ENCODE measurements at regions not wholly inside any gene's neighbourhood (a gene's known extent, or its start where the extent isn't known, plus 50 kb on each side); places are given as distances from the start of the nearest gene placed in this dataset.

GRCh38 chr21:16584756-16585155, 855.0 kb downstream of the USP25 start:
- DNase-seq (no peak), ATAC-seq (no peak)
- no peaks in the 10 kb centered on the region for H3K4me1 Mint-ChIP-seq
- H3K27me3 Mint-ChIP-seq = no peaks in the 10 kb centered on the region
- H3K36me3 Mint-ChIP-seq (ENCODE audit: low read depth) = no peaks in the 10 kb centered on the region
- H3K27ac Mint-ChIP-seq = no peak overlapping the region
- H3K9me3 ChIP-seq (ENCODE audit: control insufficient read depth, low read length, poor library complexity, severe bottlenecking) = no peaks in the 10 kb centered on the region
- no peak overlapping the region for H3K4me3 Mint-ChIP-seq

DNA sequence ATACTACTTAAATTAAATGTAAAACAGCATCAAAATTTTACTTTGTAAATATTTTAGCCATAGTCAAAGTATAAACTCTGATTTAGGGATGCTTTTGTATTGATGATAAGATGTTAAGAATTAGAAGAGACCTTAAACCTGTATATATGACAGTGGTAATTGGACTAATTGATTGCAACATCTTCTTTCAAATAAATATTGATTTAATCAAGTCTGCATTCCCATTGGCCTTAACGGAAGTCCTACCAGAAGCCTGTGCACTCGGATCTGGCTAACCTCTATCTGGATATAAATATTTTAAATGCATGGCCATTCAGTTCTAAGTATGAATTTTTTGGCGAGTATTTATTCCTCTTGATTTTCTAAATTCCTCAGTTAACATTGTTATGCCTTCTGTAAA, 856.1 kb downstream of the USP25 start:
- no peak overlapping the region for H3K4me3 Mint-ChIP-seq
- H3K36me3 Mint-ChIP-seq (ENCODE audit: low read depth) = no peaks in the 10 kb centered on the region
- DNase-seq (no peak), ATAC-seq (no peak)
- no peaks in the 10 kb centered on the region for H3K9me3 ChIP-seq (ENCODE audit: control insufficient read depth, low read length, poor library complexity, severe bottlenecking)
- H3K4me1 Mint-ChIP-seq = no peaks in the 10 kb centered on the region
- no peak overlapping the region for H3K27ac Mint-ChIP-seq
- H3K27me3 Mint-ChIP-seq = no peaks in the 10 kb centered on the region

GRCh38 chr21:16587141-16587581, 857.4 kb downstream of the USP25 start:
- Mint-ChIP-seq H3K27me3 (no peaks in the 10 kb centered on the region), H3K27ac (no peak overlapping the region), H3K4me1 (no peaks in the 10 kb centered on the region), H3K36me3 (ENCODE audit: low read depth) (no peaks in the 10 kb centered on the region), H3K4me3 (no peak overlapping the region)
- no peak for ATAC-seq
- no peak for DNase-seq
- H3K9me3 ChIP-seq (ENCODE audit: control insufficient read depth, low read length, poor library complexity, severe bottlenecking) = no peaks in the 10 kb centered on the region

DNA sequence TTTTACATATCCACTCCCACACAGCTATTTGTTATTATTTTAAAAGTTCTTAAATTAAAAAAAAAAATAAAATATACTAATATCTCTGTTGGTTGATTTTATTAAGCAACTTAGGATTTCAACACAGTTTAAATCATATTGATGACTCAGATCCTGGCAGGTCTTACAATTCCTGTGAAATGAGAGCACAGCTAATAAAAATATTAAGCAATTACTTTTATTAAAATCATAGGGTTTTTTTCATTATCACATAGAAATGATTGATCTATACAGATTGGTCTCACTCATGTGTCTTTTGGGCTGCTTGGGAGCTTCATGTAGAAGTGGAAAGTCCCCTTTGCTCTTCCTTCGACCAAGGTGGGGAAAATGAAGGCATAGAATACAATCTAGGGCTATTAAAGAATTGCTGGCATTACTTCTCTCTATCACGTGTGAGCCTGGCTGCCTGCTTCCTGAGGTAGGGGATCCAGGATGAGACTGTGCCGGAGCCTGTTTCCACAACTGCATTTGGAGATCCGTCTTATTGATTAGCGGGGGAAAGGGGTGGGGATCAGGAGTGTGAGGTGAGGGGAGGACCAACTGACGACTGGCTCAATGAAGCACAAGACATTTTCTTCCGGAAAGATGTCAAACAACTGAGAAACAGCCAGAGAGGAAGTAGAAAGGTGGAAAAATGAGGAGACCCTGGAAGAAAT, 858.0 kb downstream of the USP25 start:
- Mint-ChIP-seq H3K27me3 (no peaks in the 10 kb centered on the region), H3K27ac (no peak overlapping the region), H3K36me3 (ENCODE audit: low read depth) (no peaks in the 10 kb centered on the region), H3K4me1 (no peaks in the 10 kb centered on the region), H3K4me3 (no peak overlapping the region)
- ATAC-seq (no peak), DNase-seq (no peak)
- no peaks in the 10 kb centered on the region for H3K9me3 ChIP-seq (ENCODE audit: control insufficient read depth, low read length, poor library complexity, severe bottlenecking)

DNA sequence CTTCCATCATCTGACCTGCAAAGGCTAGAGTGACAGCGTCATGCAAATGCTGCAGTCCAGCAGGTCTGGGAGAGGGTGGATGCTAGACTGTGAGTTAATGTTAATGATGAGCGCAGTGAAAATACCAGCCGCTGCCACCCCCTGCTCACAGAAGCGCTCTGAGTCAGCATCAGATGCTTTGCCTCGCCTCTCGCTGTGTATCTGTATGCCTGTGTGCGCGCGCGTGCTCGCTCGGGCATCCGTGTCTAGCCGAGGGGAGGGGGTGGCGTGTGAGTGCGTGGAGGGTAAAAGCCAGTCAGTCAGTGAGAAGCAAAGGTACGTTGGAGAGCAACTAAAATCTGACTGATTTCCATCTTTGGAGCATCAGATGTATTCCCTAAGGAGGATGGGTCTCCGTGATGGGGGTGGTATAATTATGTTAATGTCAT, 858.7 kb downstream of the USP25 start:
- no peak for ATAC-seq
- H3K27ac Mint-ChIP-seq = no peak overlapping the region
- no peaks in the 10 kb centered on the region for H3K36me3 Mint-ChIP-seq (ENCODE audit: low read depth)
- H3K27me3 Mint-ChIP-seq = no peaks in the 10 kb centered on the region
- H3K9me3 ChIP-seq (ENCODE audit: control insufficient read depth, low read length, poor library complexity, severe bottlenecking) = no peaks in the 10 kb centered on the region
- DNase-seq = no peak
- H3K4me1 Mint-ChIP-seq = no peaks in the 10 kb centered on the region
- H3K4me3 Mint-ChIP-seq = no peak overlapping the region

GRCh38 chr21:16589006-16589898, 859.5 kb downstream of the USP25 start:
- H3K4me1 Mint-ChIP-seq = no peaks in the 10 kb centered on the region
- H3K36me3 Mint-ChIP-seq (ENCODE audit: low read depth) = no peaks in the 10 kb centered on the region
- DNase-seq = no peak
- H3K27me3 Mint-ChIP-seq = no peaks in the 10 kb centered on the region
- H3K4me3 Mint-ChIP-seq = no peak overlapping the region
- no peak overlapping the region for H3K27ac Mint-ChIP-seq
- ATAC-seq = no peak
- no peaks in the 10 kb centered on the region for H3K9me3 ChIP-seq (ENCODE audit: control insufficient read depth, low read length, poor library complexity, severe bottlenecking)

DNA sequence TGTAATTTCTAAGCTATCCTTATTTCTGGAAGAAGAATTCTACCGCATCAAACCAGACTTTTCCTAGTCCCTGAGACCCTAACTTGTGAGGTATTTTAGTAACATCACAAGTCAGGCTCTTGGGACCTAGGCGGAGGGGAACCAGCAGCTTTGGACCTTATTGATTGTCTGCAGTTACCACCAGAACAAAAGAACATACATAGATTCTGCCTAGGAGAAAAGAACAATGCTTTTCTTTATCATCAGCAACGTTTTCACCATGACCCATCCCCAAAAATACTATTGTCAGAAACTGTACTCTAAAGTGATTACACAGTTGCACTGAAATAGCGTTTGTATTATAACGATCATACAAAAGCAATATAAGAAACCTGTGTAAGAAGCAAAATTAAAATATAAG, 860.4 kb downstream of the USP25 start:
- no peaks in the 10 kb centered on the region for H3K27me3 Mint-ChIP-seq
- H3K4me1 Mint-ChIP-seq = no peaks in the 10 kb centered on the region
- H3K27ac Mint-ChIP-seq = no peak overlapping the region
- H3K36me3 Mint-ChIP-seq (ENCODE audit: low read depth) = no peaks in the 10 kb centered on the region
- DNase-seq (no peak), ATAC-seq (no peak)
- no peaks in the 10 kb centered on the region for H3K9me3 ChIP-seq (ENCODE audit: control insufficient read depth, low read length, poor library complexity, severe bottlenecking)
- no peak overlapping the region for H3K4me3 Mint-ChIP-seq

DNA sequence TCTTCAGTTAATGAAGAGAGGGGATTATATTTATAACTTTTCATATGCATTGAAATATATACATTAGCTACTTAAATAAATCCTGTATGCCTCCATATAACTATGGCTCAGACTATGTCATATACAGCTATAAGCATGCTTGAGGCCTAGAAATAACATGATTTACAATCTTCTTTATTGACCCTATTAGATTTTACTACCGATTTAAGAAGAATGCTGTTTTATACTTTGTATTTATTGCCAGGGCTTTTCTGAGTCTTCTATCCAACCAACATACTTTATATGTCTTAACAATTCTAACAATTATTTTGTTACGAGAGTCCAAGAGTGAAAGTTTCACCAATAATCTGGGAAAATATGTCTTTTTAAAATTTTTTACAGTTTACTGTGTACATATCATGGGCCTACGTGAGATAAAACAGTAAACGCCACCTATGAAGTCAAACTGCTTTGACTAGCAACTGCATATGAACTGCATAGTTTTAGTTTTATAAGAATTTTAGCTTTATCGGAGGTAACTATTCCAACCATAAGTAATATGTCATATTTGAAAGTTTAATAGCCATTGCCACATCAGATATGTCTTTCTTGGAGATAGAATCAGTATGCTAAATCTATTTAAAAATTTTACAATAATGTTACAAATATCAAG, 861.0 kb downstream of the USP25 start:
- H3K4me3 Mint-ChIP-seq = no peak overlapping the region
- no peaks in the 10 kb centered on the region for H3K36me3 Mint-ChIP-seq (ENCODE audit: low read depth)
- H3K4me1 Mint-ChIP-seq = no peaks in the 10 kb centered on the region
- no peak for ATAC-seq
- H3K27me3 Mint-ChIP-seq = no peaks in the 10 kb centered on the region
- H3K9me3 ChIP-seq (ENCODE audit: control insufficient read depth, low read length, poor library complexity, severe bottlenecking) = no peaks in the 10 kb centered on the region
- DNase-seq = no peak
- no peak overlapping the region for H3K27ac Mint-ChIP-seq

- Mint-ChIP-seq H3K27ac (no peak overlapping the region), H3K27me3 (no peaks in the 10 kb centered on the region), H3K4me1 (no peaks in the 10 kb centered on the region), H3K36me3 (ENCODE audit: low read depth) (no peaks in the 10 kb centered on the region), H3K4me3 (no peak overlapping the region)
- DNase-seq (no peak), ATAC-seq (no peak)
- H3K9me3 ChIP-seq (ENCODE audit: control insufficient read depth, low read length, poor library complexity, severe bottlenecking) = no peaks in the 10 kb centered on the region
These were observed 862.6 kb downstream of the USP25 start for GRCh38 chr21:16592381-16592780.

GRCh38 chr21:16594191-16594590, 864.4 kb downstream of the USP25 start:
- H3K9me3 ChIP-seq (ENCODE audit: control insufficient read depth, low read length, poor library complexity, severe bottlenecking) = no peaks in the 10 kb centered on the region
- no peaks in the 10 kb centered on the region for H3K27me3 Mint-ChIP-seq
- no peak for DNase-seq
- no peaks in the 10 kb centered on the region for H3K4me1 Mint-ChIP-seq
- H3K36me3 Mint-ChIP-seq (ENCODE audit: low read depth) = no peaks in the 10 kb centered on the region
- no peak overlapping the region for H3K27ac Mint-ChIP-seq
- H3K4me3 Mint-ChIP-seq = no peak overlapping the region
- no peak for ATAC-seq

GRCh38 chr21:16596369-16596768, 866.6 kb downstream of the USP25 start:
- no peak overlapping the region for H3K4me3 Mint-ChIP-seq
- no peak overlapping the region for H3K27ac Mint-ChIP-seq
- no peaks in the 10 kb centered on the region for H3K36me3 Mint-ChIP-seq (ENCODE audit: low read depth)
- H3K4me1 Mint-ChIP-seq = no peaks in the 10 kb centered on the region
- H3K27me3 Mint-ChIP-seq = no peaks in the 10 kb centered on the region
- no peak for ATAC-seq
- no peaks in the 10 kb centered on the region for H3K9me3 ChIP-seq (ENCODE audit: control insufficient read depth, low read length, poor library complexity, severe bottlenecking)
- no peak for DNase-seq

DNA sequence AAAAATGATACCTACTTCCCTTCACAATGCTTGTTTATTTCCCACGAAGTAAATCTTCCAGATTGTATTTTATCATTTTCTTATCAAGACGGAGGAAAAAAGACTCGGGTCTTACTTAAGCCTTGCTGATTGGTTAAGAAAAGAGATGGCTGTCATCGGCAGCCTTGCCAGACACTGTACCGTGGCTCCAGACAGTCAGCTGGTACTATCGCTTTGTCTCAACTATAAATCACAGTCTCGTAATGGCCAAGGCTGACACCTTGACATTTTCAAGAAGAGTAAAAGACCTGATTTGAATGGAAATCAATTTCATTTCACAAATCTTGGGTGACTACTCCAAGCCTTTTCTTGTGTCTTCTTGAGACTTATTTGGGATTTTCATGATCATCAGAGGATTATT, 868.0 kb downstream of the USP25 start:
- no peak overlapping the region for H3K27ac Mint-ChIP-seq
- H3K9me3 ChIP-seq (ENCODE audit: control insufficient read depth, low read length, poor library complexity, severe bottlenecking) = no peaks in the 10 kb centered on the region
- no peak overlapping the region for H3K4me3 Mint-ChIP-seq
- no peak for ATAC-seq
- H3K36me3 Mint-ChIP-seq (ENCODE audit: low read depth) = no peaks in the 10 kb centered on the region
- H3K4me1 Mint-ChIP-seq = no peaks in the 10 kb centered on the region
- H3K27me3 Mint-ChIP-seq = no peaks in the 10 kb centered on the region
- no peak for DNase-seq

DNA sequence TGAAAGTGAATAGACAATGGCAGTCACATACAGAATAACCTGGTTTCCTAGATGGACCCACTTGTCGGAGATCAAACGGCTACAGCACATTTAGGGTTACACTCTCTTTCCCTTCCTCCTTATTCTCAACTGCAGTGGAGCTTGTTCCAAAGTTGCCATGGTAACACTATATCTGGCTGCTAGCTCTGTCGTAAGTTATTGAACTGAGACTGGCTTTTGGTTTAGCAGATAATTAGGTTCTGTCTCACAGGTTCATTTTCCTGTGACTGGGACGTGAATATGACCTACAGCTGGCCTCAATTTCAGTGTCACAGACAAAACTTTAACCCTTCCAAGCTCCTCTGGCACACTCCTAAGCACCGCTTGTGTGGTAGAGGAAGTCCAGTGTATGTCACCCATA, 875.8 kb downstream of the USP25 start:
- Mint-ChIP-seq H3K27me3 (no peaks in the 10 kb centered on the region), H3K27ac (no peak overlapping the region), H3K36me3 (ENCODE audit: low read depth) (no peaks in the 10 kb centered on the region), H3K4me3 (no peak overlapping the region), H3K4me1 (no peaks in the 10 kb centered on the region)
- no peak for ATAC-seq
- DNase-seq = no peak
- no peaks in the 10 kb centered on the region for H3K9me3 ChIP-seq (ENCODE audit: control insufficient read depth, low read length, poor library complexity, severe bottlenecking)

All from T-helper 17 cell (primary cell).